SK-N-SH treated with all-trans-retinoic acid at 6 μM for 48 hours (cell line): ENCODE measurements at regions not wholly inside any gene's neighbourhood (a gene's known extent, or its start where the extent isn't known, plus 50 kb on each side); places are given as distances from the start of the nearest gene placed in this dataset.

ENCODE experiments used
- ATAC-seq: fragments of 200-7000 bp; cut with Tn5 transposase; 3 replicates; pipeline ENCODE4 v1.9.1; 2020; ENCODE audit warnings: mild to moderate bottlenecking, moderate library complexity
- BACH2 ChIP-seq: fragments of 250-450 bp; sonication (Bioruptor Pico); IDR thresholded peaks from 2 replicates; pipeline ENCODE4 v1.9.0; 2021; ENCODE audit warnings: mild to moderate bottlenecking, borderline replicate concordance
- CSDC2 ChIP-seq: fragments of 250-450 bp; sonication (Bioruptor Pico); IDR thresholded peaks from 2 replicates; pipeline ENCODE4 v1.5.0; 2020; ENCODE audit warnings: mild to moderate bottlenecking, moderate library complexity
- ESRRG ChIP-seq: fragments of 250-450 bp; sonication (Bioruptor Pico); IDR thresholded peaks from 2 replicates; pipeline ENCODE4 v1.6.1; 2021; ENCODE audit warnings: mild to moderate bottlenecking
- GLIS3 ChIP-seq: fragments of 250-450 bp; sonication (Bioruptor Pico); IDR thresholded peaks from 2 replicates; pipeline ENCODE4 v1.5.0; 2020; ENCODE audit warnings: mild to moderate bottlenecking, moderate library complexity
- ISL1 ChIP-seq: fragments of 250-450 bp; sonication (Bioruptor Pico); IDR thresholded peaks from 2 replicates; pipeline ENCODE4 v2.1.2; 2022; ENCODE audit warnings: mild to moderate bottlenecking, moderate library complexity
- PPARA ChIP-seq: fragments of 250-450 bp; sonication (Bioruptor Pico); IDR thresholded peaks from 2 replicates; pipeline ENCODE4 v1.5.0; 2020; ENCODE audit warnings: mild to moderate bottlenecking, borderline replicate concordance
- RARB ChIP-seq: fragments of 250-450 bp; sonication (Bioruptor Pico); IDR thresholded peaks from 2 replicates; pipeline ENCODE4 v1.8.0; 2021; ENCODE audit warnings: mild to moderate bottlenecking, moderate library complexity
- SNAI2 ChIP-seq: fragments of 250-450 bp; sonication (Bioruptor Pico); IDR thresholded peaks from 2 replicates; pipeline ENCODE4 v1.5.0; 2020; ENCODE audit warnings: mild to moderate bottlenecking, moderate library complexity
- TCF4 ChIP-seq: fragments of 250-450 bp; sonication (Bioruptor Pico); IDR thresholded peaks from 2 replicates; pipeline ENCODE4 v1.8.0; 2021; ENCODE audit warnings: mild to moderate bottlenecking, moderate library complexity, borderline replicate concordance
- TOX ChIP-seq: fragments of 250-450 bp; sonication (Bioruptor Pico); IDR thresholded peaks from 2 replicates; pipeline ENCODE4 v1.8.0; 2021; ENCODE audit warnings: mild to moderate bottlenecking, moderate library complexity, borderline replicate concordance
- ZC3H10 ChIP-seq: fragments of 250-450 bp; sonication (Bioruptor Pico); IDR thresholded peaks from 2 replicates; pipeline ENCODE4 v1.5.1; 2021; ENCODE audit warnings: mild to moderate bottlenecking, moderate library complexity
- ZFP3 ChIP-seq: fragments of 250-450 bp; sonication (Bioruptor Pico); IDR thresholded peaks from 2 replicates; pipeline ENCODE4 v1.5.0; 2020; ENCODE audit warnings: mild to moderate bottlenecking, moderate library complexity
- ZFP30 ChIP-seq: fragments of 450-650 bp; formaldehyde crosslinking; IDR thresholded peaks from 2 replicates; pipeline ENCODE4 v1.5.0; 2022; ENCODE audit warnings: mild to moderate bottlenecking, moderate library complexity
- ZNF565 ChIP-seq: fragments of 450-650 bp; formaldehyde crosslinking; conservative IDR thresholded peaks from 2 replicates; pipeline ENCODE4 v1.5.0; 2020; ENCODE audit warnings: low read depth, mild to moderate bottlenecking, moderate library complexity
- ZNF70 ChIP-seq: fragments of 450-650 bp; formaldehyde crosslinking; IDR thresholded peaks from 2 replicates; pipeline ENCODE4 v1.5.0; 2020; ENCODE audit warnings: mild to moderate bottlenecking, moderate library complexity
- TF ChIP-seq, protein P1 (sequence below): fragments of 250-450 bp; sonication (Bioruptor Pico); IDR thresholded peaks from 2 replicates; pipeline ENCODE4 v1.8.0; 2021; ENCODE audit warnings: low read depth, mild to moderate bottlenecking, moderate library complexity, borderline replicate concordance
- TF ChIP-seq, protein P2 (sequence below): fragments of 250-450 bp; sonication (Bioruptor Pico); IDR thresholded peaks from 2 replicates; pipeline ENCODE4 v1.5.0; 2020; ENCODE audit warnings: mild to moderate bottlenecking, moderate library complexity
- TF ChIP-seq, protein P3 (sequence below): fragments of 250-450 bp; sonication (Bioruptor Pico); IDR thresholded peaks from 2 replicates; pipeline ENCODE4 v1.5.1; 2021; ENCODE audit warnings: mild to moderate bottlenecking, moderate library complexity
- TF ChIP-seq, protein P4 (sequence below): fragments of 250-450 bp; sonication (Bioruptor Pico); IDR thresholded peaks from 2 replicates; pipeline ENCODE4 v1.5.1; 2020; ENCODE audit warnings: low read depth, mild to moderate bottlenecking, moderate library complexity
- TF ChIP-seq, protein P5 (sequence below): fragments of 250-450 bp; sonication (Bioruptor Pico); IDR thresholded peaks from 2 replicates; pipeline ENCODE4 v1.8.0; 2020; ENCODE audit warnings: mild to moderate bottlenecking, moderate library complexity, borderline replicate concordance

DNA sequence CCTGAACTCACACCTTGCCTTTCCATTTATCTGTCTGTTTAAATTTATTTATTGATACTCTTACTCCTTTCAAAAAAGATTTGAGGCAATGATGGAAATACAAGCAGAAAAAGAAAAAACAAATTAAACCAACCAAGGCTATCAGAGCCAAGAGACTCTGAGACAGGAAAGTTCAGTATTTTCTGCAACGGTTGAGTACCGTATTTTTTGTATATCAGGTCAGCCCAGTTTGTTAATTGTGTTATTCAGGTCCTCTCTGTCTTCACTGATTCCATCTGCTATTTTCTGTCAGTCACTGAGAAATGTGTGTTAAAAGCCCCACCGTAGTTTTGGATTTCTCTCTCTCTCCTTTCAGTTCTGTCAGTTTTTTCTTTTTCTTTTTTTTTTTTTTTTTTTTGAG, 134.5 kb upstream of the SMIM23 start:
- no peak for TF ChIP-seq BACH2 (CRISPR knock-in tag)
- TF ChIP-seq ZFP3 (CRISPR knock-in tag): no peak
- TF ChIP-seq RARB (CRISPR knock-in tag): no peak
- TF ChIP-seq, protein P1, sequence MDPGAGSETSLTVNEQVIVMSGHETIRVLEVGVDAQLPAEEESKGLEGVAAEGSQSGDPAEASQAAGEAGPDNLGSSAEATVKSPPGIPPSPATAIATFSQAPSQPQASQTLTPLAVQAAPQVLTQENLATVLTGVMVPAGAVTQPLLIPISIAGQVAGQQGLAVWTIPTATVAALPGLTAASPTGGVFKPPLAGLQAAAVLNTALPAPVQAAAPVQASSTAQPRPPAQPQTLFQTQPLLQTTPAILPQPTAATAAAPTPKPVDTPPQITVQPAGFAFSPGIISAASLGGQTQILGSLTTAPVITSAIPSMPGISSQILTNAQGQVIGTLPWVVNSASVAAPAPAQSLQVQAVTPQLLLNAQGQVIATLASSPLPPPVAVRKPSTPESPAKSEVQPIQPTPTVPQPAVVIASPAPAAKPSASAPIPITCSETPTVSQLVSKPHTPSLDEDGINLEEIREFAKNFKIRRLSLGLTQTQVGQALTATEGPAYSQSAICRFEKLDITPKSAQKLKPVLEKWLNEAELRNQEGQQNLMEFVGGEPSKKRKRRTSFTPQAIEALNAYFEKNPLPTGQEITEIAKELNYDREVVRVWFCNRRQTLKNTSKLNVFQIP (CRISPR knock-in tag): no peak
- TF ChIP-seq, protein P2, sequence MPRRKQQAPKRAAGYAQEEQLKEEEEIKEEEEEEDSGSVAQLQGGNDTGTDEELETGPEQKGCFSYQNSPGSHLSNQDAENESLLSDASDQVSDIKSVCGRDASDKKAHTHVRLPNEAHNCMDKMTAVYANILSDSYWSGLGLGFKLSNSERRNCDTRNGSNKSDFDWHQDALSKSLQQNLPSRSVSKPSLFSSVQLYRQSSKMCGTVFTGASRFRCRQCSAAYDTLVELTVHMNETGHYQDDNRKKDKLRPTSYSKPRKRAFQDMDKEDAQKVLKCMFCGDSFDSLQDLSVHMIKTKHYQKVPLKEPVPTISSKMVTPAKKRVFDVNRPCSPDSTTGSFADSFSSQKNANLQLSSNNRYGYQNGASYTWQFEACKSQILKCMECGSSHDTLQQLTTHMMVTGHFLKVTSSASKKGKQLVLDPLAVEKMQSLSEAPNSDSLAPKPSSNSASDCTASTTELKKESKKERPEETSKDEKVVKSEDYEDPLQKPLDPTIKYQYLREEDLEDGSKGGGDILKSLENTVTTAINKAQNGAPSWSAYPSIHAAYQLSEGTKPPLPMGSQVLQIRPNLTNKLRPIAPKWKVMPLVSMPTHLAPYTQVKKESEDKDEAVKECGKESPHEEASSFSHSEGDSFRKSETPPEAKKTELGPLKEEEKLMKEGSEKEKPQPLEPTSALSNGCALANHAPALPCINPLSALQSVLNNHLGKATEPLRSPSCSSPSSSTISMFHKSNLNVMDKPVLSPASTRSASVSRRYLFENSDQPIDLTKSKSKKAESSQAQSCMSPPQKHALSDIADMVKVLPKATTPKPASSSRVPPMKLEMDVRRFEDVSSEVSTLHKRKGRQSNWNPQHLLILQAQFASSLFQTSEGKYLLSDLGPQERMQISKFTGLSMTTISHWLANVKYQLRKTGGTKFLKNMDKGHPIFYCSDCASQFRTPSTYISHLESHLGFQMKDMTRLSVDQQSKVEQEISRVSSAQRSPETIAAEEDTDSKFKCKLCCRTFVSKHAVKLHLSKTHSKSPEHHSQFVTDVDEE: no peak
- TF ChIP-seq, protein P3, sequence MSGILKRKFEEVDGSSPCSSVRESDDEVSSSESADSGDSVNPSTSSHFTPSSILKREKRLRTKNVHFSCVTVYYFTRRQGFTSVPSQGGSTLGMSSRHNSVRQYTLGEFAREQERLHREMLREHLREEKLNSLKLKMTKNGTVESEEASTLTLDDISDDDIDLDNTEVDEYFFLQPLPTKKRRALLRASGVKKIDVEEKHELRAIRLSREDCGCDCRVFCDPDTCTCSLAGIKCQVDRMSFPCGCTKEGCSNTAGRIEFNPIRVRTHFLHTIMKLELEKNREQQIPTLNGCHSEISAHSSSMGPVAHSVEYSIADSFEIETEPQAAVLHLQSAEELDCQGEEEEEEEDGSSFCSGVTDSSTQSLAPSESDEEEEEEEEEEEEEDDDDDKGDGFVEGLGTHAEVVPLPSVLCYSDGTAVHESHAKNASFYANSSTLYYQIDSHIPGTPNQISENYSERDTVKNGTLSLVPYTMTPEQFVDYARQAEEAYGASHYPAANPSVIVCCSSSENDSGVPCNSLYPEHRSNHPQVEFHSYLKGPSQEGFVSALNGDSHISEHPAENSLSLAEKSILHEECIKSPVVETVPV (CRISPR knock-in tag): no peak
- TF ChIP-seq, protein P4, sequence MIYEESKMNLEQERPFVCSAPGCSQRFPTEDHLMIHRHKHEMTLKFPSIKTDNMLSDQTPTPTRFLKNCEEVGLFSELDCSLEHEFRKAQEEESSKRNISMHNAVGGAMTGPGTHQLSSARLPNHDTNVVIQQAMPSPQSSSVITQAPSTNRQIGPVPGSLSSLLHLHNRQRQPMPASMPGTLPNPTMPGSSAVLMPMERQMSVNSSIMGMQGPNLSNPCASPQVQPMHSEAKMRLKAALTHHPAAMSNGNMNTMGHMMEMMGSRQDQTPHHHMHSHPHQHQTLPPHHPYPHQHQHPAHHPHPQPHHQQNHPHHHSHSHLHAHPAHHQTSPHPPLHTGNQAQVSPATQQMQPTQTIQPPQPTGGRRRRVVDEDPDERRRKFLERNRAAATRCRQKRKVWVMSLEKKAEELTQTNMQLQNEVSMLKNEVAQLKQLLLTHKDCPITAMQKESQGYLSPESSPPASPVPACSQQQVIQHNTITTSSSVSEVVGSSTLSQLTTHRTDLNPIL (CRISPR knock-in tag): no peak
- no peak for TF ChIP-seq SNAI2 (CRISPR knock-in tag)
- TF ChIP-seq TOX: no peak
- TF ChIP-seq CSDC2 (CRISPR knock-in tag): no peak
- TF ChIP-seq, protein P5, sequence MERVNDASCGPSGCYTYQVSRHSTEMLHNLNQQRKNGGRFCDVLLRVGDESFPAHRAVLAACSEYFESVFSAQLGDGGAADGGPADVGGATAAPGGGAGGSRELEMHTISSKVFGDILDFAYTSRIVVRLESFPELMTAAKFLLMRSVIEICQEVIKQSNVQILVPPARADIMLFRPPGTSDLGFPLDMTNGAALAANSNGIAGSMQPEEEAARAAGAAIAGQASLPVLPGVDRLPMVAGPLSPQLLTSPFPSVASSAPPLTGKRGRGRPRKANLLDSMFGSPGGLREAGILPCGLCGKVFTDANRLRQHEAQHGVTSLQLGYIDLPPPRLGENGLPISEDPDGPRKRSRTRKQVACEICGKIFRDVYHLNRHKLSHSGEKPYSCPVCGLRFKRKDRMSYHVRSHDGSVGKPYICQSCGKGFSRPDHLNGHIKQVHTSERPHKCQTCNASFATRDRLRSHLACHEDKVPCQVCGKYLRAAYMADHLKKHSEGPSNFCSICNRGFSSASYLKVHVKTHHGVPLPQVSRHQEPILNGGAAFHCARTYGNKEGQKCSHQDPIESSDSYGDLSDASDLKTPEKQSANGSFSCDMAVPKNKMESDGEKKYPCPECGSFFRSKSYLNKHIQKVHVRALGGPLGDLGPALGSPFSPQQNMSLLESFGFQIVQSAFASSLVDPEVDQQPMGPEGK: no peak
- TF ChIP-seq ZFP30: no peak
- no peak for TF ChIP-seq ZNF70
- TF ChIP-seq TCF4 (CRISPR knock-in tag): no peak
- TF ChIP-seq PPARA (CRISPR knock-in tag): no peak
- no peak for TF ChIP-seq ZNF565 (CRISPR knock-in tag)
- no peak for TF ChIP-seq GLIS3 (CRISPR knock-in tag)
- TF ChIP-seq ISL1 (CRISPR knock-in tag): no peak
- no peak for TF ChIP-seq ZC3H10 (CRISPR knock-in tag)
- no peak for TF ChIP-seq ESRRG
- no peak for ATAC-seq

DNA sequence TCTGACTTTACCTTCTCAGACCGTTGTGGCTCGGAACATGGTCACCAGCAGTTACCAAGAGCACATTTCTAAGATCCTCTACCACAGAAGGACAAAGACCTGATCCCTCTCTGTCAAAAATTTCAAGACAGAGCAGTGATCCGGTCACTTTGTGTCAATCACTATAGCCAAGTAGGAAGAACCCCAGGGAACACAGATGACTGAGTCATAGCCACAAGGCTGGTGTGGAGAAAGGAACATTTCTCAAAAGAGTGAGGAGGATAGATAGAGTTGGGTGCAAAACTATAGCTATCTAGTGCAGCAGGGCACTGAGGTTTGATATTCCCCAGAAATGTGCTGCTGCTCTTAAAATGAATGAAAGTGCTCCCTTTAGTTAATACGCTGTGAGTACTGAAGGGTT, 130.7 kb upstream of the SMIM23 start:
- TF ChIP-seq BACH2 (CRISPR knock-in tag): no peak
- TF ChIP-seq RARB (CRISPR knock-in tag): no peak
- TF ChIP-seq, protein P2: no peak
- TF ChIP-seq ZNF70: no peak
- TF ChIP-seq, all 23 proteins: peak for 0
- no peak for ATAC-seq
